ENCODE measurements at regions not wholly inside any gene's neighbourhood (a gene's known extent, or its start where the extent isn't known, plus 50 kb on each side); places are given as distances from the start of the nearest gene placed in this dataset.

DNA sequence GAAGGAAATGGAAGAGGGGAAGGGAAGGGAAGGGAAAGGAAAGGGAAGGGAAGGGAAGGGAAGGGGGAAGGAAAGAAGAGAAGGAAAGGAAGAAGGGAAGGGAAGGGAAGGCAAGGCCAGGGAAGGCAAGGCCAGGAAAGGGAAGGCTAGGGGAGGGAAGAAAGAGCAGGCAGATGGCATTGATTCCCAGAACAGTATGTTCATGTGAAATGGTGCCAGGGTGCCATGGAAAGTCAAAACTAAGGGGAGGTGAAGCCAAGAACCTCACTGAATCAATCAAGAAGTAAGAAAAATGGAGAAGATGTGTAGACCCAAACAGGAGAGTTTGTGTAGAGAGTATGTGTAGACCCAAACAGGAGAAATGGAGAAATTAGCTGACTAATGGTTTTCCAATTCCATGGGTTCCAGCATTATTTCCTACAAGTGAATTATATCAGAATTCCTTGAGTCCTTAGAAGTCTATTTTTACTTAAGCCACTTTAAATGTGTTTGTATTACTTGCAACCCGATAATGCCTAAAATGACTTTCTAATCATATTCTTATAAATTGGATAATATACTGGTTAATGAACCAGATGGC, 367.6 kb downstream of the TXNL1 start:
- no peak for DNase-seq

DNA sequence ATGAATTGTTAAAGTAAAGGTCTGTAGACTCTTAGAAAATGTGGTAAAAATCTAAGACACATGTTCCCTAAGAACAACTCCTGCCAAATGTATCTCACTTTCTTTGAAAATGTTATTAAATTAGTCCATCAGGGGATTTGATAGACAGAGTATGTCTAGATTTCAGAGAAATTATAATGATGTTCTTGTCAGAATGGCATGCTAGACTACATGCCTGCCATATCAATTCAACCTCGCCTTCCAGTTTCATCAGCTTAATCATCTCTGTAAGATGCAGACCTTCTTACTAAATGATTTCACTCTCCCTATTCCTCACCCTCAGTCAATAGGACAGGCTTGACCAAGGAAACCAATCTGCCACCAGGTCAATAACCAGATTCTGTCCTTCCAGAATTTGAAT, 368.4 kb downstream of the TXNL1 start:
- DNase-seq = no peak

DNA sequence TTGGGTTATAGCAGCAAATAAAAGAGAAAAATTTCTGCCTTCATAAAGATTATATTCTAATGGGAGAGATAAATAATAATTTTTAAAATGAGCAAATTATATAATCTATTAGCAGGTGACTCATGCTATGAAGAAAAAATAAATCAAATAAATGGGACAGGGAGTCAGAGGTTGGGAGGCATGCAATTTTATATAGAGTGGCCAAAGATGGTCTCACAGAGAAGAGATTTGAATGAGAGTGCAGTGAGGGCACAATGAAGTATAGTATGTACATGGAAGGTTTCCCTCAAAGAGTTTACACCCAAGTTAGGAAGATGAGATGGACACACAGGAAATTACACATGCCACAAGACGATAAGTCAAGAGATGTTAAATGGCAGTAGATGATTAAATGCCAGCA, 369.4 kb downstream of the TXNL1 start:
- DNase-seq = no peak

DNA sequence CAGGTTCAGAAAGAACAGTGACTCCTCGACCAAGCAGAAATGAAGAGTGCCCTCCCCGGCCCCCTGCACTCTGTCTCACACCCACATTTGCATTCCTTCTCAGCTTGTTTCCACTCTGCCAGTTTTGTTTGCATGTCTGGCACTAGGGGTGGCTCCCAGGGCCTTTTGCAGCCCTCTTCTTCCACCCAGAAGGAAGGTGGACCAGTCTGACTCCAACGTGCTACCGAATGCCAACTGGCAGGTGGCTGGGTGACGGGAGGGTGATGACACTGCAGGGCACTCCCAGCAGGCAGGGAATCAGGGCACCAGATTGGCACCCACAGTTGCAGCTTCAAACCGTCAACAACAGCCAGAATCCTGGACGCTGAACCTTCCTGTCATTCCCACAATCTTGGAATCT, 371.1 kb downstream of the TXNL1 start:
- no peak for DNase-seq

DNA sequence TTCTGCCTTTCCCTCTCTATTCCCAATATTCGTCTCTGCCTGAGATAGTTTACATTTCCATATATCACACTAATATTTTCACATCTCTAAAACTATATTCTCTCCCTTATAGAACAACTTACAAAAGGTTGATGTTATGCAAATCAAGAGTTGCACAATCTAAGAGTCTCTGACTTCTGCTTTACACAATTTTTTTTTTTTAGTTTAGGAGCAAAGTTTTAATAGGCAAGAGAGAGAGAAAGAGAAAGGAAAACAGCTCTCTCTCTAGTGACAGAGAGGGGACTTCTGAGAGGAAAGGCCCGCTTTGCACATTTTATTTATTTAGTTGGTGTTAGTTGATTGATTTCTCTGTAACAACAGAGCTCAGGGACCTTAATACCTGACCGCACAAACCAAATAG, 380.2 kb downstream of the TXNL1 start:
- DNase-seq = no peak

DNA sequence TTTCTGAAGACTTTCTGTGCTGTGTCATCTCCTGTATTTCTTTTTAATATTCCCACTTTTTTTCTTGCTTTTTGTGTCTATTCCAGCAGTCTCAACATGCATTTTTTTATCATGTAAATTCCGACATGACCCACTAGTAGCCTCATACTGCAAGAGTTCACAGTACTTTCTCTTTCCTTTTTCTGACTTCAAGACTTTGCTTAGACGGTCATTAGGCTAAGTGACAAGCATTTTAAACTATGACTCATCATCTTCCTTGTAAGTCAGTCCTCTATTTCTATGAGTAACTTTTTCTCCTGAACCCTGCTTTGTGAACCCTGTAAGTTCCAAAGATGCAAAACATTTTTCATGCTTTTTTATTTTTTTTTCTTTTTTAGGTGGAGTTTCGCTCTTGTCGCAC, 381.2 kb downstream of the TXNL1 start:
- DNase-seq = no peak

DNA sequence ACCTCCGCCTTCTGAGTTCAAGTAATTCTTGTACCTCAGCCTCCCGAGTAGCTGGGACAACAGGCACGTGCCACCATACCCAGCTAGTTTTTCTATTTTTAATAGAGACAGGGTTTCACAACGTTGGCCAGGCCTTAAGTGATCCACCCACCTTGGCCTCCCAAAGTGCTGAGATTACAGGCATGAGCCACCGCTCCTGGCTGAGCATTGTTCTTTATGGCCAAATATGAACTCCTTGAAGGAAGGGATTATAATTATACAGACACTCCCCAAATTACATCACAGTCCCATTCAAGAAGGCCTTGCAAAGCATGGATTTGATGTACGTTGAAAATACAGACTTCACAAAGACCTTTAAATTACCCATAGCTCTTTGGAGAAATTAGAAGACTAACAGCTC, 381.7 kb downstream of the TXNL1 start:
- no peak for DNase-seq

DNA sequence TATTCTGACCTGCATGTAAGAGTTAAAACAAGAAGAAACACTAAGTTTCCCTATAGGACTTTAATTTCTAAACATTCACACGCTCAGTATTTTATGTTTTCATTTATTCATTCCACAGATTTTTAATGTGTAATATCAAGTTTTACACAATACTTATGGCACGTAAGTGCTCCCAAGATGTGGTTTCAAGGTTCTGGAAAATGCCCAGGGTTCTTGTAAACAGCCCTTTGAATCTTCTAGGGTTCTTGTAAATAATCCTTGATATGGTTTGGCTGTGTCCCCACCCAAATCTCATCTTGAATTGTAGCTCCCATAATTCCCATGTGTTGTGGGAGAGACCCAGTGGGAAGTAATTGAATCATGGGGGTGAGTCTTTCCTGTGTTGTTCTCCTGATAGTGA, 383.0 kb downstream of the TXNL1 start:
- no peak for DNase-seq

DNA sequence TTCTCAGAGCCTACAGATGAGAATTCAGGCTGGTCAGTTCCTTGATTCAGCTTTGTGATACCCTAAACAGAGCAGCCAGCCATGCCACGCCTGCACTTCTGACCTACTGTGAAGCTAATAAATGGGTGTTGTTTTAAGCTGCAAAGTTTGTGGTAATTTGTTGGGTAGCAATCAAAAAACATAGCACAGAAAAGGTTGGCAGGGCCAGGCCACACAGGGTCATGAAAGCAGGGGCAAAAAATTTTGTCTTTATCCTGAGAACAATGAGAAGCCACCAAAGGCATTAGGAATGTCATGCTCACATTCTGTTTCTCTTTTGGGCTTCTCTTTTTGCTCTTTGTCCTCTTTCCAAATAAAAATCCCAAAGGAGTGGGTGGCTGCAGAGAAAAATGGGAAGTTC, 385.9 kb downstream of the TXNL1 start:
- DNase-seq = no peak

DNA sequence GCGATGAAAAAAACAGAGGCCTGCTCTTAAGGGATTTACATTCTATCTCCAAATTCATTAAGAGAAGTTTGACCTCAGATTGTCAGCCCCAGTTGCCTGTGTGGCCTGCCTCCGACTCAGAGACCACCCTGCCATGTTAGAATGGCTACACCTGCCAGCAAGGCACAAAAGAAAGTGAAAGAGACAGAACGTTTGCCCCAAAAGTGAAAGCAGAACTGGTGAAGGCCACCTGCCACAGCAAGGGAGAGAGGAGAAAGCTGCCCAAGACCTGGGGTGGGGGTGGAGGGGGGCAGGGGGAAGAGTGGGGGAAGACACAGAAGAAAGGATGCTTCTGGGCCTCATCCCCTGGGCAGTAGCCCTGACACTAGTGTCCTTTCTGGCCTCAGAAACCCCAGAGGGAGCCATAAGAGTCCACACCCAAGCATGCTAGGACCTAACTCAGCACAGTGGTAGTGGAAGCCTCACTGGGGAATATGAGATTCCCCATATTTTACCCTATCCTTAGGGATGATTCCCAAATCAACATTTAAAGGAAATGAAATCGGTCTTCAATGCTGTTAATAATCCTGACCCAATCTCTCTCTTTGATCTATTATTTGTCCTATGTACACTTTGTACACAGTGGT, 389.7 kb downstream of the TXNL1 start:
- DNase-seq = no peak

DNA sequence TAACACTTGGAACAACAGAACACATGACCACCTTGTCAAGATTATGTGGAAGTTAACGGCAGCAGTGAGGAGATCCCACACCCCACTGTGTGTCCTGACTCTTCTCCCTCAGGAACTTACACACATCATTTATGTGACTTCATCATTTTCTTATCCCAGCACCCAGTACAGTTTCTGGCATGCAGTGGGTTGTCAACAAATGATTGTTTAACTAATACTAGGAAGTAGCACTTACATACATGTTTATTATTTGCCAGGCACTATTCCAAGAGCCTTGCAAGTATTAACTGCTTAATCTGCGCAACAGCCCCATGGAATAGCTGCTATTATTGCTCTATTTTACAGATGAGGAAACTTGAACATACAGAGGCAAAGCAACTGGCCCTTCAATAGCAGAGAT, 391.5 kb downstream of the TXNL1 start:
- no peak for DNase-seq

DNA sequence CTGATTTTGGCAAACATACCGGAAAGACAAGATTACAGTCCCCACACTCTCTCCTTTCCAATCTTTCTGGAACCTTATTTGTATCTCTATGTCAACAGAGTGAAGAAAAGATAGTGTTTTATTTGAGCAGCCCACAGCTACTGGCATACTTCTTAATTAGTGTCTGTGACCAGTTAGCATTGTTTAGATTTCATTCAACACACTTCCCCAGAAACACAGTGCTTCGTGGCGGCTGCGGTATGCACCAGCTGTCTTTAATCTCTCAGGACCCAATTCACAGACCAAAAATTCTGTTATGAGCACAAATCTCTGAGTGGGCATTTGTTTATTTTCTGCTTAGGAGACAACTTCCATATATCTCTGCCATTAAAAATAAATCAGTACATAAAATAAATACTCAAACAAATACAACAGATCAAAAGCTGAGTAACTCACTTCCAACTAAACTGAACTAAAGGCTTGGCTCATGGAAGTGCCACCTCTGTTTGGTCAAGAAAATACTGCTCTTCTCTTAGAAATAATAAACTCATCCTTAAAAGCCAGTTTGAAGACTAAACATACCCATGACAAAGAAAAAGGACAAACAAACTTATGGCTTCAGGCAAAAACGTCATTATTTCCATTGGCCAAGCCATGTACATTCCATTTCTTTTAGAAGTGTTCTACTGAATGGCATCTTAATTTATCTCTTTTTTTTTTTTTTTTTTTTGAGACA, 392.4 kb downstream of the TXNL1 start:
- no peak for DNase-seq

DNA sequence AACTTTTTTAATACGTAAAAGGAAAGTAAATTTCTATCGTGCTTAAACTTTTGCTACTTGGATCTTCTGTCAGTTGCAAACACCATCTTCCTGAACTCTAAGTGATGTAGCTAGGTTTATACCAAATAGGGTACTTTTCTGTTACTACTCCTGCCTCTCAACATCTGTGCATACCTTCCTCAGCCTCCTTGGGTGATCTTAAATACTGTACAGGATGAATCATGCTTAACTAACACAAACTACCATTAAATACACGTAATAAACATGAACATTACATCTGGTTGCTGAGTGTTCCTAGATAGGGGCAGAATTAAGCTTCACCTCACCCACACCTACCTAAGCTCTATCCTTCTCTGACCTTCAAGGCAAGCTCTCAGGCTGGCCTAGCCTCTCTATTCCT, 398.0 kb downstream of the TXNL1 start:
- DNase-seq = no peak

DNA sequence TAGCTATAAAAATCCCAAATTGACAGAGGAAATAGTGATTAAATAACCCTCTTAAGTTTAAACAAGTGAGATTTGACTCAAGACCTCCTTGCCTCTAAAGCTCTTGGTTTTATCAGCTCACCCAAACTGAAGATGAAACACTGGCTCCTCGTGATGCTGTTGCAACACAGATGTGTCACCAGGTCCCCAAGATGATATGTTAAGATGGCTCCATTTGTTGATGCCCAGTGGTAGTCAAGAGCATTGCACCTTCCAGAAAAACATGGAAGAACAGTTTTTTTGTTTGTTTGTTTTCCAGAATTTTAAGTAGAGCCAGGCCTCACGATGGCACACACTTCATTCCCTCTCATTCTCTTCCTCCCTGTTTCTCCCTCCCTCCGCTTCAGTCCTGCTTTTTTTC, 399.8 kb downstream of the TXNL1 start:
- no peak for DNase-seq

DNA sequence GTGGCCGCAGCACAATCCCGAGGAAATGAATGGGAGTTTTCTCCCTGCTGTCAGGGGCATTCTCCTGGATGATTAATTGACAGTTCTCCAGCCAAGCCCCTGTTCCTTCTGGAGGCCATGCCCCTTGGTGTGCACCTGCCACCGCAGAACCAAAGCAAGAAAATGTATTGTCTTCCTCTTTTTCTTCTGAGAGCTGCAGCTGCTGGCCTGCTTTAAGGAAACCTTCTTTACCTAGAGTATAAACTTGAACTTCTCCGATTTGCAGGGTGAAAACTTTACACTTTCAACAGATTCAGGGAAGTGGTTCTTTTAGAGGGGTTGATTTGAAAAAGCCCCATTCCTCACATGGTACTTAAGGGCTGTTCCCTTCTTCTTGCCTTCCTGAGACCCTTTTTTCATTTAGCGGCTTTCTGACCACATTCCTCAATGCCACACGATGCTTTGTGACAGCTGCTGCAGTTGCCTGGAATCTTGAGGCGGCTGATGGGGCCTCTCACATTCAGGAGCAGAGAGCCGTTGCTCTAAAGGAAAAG, 402.8 kb downstream of the TXNL1 start:
- no peak for DNase-seq

DNA sequence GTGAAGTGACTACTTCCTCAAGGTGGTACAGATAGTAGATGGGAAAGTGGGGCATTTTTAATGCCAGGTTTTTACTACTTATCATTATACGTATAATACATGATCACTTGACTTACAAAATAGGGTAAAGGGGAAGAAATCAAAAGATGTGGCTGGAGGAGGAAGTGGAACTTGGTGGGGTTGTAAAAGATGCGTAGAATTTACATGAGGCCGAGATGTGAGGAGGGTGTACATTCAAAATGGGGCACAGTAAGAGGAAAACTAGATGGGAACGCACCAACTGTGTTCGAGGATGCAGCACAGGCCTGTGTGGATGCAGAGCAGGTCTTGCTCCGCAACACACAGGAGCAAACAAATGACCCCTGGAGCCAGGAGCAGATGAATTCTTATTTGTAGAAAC, 403.3 kb downstream of the TXNL1 start:
- DNase-seq = no peak

DNA sequence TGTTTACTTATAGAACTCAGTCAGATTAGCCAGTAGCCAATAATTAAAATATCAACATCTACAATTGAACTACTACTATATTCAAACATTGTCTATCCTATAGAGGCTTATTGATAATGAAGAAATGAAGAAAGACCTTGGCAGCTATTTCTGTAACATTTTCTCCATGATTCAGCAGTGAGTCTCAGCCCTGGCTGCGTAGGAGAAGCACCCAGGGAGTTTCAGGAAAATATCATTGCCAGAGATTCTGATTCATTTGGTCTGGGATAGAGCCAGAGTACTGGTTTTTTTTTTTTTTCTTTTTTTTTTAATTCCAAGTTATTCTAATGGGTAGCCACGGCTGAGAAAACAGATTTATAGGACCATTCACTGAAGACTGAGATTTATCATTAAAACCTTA, 404.8 kb downstream of the TXNL1 start:
- DNase-seq = no peak

DNA sequence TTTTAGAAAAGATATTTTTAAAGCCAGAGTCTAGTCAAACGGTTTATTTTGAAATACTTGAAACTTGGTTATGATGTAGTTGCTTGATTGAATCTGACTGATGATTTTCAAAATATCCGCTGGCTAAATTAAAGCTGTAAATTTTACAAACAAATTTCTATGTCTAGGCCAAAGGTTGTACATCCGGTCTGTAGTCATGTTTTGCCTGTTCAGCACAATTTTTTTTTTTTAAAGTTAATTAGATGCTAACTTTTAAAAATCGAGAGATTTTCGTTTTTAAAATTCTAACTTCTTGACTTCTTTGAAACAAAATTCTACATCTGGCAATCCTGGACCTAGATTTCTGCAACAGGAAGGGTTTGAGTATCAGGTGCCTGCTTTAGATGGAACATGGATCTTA, 412.4 kb downstream of the TXNL1 start:
- no peak for DNase-seq

DNA sequence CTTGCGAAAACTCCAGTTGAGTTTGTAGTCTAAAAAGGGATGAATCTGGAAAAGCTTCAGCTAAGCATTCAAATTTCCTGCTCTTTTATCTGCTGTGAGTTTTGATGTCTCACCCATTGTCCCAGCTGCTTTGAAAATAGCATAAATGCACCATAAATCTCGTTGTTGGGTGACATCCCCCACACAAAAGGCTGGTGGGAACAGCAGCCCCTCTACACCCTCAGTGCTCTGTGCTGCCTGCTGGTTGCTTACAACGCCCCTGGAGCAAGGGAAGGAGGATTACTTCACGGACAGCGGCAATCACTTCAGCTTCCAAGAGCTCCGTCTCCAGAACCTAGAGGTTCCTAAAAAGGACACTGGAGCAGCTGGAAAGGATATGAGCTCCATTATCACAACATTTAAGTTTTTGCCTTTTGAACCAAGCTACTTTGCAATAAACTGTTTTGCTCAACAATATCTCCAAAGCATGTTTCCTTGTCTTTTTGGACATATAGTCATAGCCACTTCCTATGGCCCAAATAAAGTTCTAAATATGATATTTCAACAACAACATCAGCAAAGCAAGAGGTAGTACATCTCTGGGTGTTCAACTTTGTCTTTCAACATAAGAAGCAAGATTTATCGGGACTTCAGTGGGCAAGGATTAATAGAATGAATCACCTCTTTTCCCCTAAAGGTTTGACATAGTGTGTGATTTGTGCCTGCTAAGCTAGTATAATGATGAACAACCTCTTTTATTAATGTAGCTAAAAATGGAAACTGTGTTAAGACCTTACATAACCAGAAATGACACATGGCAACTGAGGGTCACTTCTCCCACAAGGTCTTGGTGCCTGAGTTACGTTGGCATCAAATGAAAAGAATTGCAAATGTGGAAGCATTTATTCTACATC, 413.5 kb downstream of the TXNL1 start:
- DNase-seq = no peak

DNA sequence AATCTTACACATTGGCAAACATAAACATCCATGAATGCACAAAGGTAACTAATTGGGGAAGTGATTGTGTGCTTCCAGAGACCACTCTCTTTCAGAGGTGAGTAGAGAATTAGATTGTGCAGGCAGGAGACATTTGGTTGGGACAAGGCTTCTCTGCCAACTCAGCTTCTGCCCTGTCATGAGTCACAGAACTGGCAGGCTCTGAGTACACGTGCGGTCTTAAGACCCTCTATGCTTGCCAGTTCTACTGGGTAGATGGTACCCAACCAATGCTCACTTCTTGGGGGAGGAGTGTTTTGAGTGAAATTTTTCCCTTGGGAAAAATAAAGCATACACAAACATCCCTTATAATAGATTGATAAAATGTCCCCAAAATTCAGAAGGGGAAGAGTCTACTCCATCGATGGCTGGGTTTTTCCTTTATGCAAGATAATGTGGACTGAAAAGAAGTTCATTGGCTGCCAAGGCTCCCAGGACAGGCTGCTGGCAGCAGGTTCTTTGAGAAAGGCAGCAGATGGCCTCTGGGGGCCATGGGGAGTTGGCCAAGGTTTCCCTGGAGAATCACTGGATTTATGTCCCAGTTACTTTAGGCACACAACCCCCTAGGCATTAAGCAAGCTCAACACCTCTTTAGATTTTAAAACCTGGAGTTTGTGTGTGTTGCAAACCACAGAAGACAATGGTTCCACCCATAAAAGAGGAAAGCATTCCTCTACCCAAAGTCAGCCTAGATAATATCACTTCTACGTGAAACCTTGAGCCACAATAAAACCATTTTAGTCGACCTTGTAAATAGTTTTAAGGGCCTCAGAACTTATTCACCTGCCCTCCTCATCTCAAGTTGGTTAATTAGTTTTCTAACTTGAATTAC, 417.0 kb downstream of the TXNL1 start:
- no peak for DNase-seq

DNA sequence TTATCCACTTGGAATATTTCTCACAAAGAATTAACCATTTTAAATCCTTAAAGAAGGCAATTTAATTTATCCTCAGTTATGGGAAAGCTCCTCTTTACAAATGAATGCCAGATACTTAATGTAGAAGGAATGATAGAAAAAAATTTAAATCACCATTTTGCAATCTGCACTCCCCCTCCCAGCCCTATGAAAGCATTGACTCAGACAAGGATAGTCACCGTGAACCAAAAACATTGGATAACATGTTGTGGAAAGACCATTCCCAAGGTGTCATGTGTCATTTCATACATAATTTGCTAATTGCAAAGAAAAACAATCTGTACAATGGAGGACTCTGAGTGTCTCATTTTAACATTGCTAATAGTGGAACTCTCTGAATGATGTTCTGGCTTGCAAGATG, 421.0 kb downstream of the TXNL1 start:
- no peak for DNase-seq

DNA sequence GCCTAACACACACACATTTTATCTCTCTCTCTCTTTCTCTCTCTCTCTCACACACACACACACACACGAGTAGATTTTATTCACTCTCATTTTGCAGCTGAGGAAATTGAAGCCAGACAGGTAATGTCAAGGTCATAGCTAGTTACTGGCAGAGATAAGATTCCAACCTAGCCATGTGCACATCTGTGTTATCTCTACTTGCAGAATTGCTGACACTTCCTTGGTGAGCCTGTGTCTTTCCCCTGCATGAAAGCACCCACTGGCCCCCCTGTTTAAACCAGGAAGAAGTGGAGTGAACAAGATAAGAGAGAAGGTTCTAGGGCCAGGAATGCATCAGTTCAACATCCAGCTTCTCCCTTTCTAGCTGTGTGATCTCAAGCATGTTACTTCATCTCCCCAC, 423.7 kb downstream of the TXNL1 start:
- DNase-seq = no peak
